C4-2B (cell line): ENCODE measurements at regions not wholly inside any gene's neighbourhood (a gene's known extent, or its start where the extent isn't known, plus 50 kb on each side); places are given as distances from the start of the nearest gene placed in this dataset.

ENCODE experiments used
- H3K27ac ChIP-seq: fragments of 450-650 bp; 2 replicates; pipeline ENCODE4 v1.5.1; 2017
- ZFX ChIP-seq: fragments of 450-650 bp; IDR thresholded peaks from 2 replicates; pipeline ENCODE4 v1.6.1; 2017
- TF ChIP-seq, protein P1 (sequence below): fragments of 450-650 bp; conservative IDR thresholded peaks from 2 replicates; pipeline ENCODE4 v1.5.1; 2017; ENCODE audit warnings: mild to moderate bottlenecking

- TF ChIP-seq, protein P1, sequence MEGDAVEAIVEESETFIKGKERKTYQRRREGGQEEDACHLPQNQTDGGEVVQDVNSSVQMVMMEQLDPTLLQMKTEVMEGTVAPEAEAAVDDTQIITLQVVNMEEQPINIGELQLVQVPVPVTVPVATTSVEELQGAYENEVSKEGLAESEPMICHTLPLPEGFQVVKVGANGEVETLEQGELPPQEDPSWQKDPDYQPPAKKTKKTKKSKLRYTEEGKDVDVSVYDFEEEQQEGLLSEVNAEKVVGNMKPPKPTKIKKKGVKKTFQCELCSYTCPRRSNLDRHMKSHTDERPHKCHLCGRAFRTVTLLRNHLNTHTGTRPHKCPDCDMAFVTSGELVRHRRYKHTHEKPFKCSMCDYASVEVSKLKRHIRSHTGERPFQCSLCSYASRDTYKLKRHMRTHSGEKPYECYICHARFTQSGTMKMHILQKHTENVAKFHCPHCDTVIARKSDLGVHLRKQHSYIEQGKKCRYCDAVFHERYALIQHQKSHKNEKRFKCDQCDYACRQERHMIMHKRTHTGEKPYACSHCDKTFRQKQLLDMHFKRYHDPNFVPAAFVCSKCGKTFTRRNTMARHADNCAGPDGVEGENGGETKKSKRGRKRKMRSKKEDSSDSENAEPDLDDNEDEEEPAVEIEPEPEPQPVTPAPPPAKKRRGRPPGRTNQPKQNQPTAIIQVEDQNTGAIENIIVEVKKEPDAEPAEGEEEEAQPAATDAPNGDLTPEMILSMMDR = no peak
- no peak for TF ChIP-seq ZFX
- H3K27ac ChIP-seq = no peak overlapping the region
Observed at GRCh38 chr9:90544488-90544887, 98.1 kb downstream of the DIRAS2 start.

DNA sequence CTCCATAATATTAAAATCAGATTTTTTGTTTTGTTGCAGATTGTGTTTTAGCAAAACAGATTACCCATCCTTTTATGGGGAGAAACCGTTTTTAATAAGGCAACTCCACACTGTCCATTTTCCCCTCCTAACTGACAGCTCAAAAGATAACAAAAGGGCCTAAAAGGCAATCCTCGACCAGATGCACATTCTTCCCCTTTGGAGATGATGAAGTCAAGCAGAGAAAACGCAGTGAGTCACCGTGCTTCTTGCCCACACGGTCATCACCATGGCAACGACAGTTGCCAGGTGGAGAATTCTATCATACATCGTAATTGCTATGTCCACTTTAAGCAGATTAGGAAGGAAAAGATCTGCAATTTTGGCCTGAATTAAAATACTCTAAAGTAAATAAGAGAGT, 96.4 kb downstream of the DIRAS2 start:
- TF ChIP-seq, protein P1 = no peak
- no peak for TF ChIP-seq ZFX
- H3K27ac ChIP-seq = no peak overlapping the region

DNA sequence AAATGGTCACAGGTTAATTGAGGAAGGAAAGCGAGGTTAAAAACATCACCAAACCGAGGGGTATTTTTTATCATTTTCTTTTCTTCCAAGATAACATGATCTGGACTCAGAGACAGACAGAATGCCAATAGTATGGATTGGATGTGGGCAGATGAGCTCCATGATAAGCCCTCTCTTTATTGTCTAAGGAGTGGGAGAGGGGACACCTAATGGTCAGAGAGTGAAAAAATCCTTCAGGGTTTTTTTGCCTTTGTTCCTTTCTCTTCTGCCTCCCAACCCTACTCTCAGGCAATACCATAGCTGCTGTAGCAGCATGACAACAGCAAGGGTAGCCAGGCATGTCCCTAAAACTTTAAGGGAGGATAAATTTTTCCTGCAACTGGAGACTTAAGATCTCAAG, 94.7 kb downstream of the DIRAS2 start:
- H3K27ac ChIP-seq = no peak overlapping the region
- TF ChIP-seq, protein P1 = peak; percentile 58
- TF ChIP-seq ZFX = no peak

DNA sequence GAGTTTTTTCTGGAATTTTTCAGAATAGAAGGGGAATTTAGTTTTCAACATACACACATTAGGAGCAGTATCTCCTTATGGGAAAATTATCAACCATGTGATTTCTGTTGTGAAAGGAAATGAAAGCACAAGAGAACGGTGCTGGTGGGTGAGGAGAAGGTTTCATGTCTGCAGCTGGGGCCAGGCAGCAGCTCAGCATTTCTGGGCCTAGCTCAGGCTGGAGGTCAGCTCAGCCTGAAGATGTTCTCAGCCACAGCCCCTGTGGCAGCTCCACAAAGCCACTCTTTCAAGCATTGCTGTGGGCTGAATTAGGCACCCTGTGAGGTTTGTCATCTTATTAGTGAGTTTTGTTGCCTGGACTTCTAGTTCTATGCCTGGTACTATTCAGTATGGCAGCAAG, 90.3 kb downstream of the DIRAS2 start:
- TF ChIP-seq, protein P1 = no peak
- TF ChIP-seq ZFX = no peak
- H3K27ac ChIP-seq = no peak overlapping the region

DNA sequence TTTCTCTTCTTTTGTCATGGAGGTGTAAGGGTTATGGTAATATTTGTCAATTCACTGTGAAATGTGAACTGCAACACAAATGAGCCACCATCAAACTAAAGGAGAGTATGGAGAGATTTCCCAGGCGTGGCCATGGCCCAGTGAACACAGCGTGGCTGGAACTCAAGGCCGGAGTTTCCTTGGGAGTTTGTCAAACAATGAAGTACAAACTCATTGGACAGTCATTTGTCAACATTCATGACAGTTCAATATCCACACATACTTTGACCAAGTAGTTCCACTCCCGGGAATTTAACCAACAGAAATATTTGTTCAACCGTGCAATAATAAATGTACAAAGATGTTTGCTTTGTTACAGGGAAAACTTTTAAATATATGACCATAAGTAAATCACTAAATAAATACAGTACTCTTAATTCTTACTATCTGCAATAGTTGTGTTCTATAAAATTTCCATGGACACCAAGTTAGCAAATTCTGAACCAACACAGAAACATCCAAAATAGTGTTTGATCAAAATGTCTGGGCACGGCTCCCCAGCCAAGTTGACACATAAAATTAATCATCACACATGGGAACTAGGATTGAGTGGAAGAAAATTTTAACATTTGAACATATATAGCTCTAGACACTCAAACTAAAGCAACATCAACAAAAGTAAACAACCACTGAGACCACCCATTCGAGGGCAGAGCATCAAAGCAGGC, 87.1 kb downstream of the DIRAS2 start:
- TF ChIP-seq, protein P1 = no peak
- TF ChIP-seq ZFX = no peak
- peak overlapping the region; percentile 92 for H3K27ac ChIP-seq

DNA sequence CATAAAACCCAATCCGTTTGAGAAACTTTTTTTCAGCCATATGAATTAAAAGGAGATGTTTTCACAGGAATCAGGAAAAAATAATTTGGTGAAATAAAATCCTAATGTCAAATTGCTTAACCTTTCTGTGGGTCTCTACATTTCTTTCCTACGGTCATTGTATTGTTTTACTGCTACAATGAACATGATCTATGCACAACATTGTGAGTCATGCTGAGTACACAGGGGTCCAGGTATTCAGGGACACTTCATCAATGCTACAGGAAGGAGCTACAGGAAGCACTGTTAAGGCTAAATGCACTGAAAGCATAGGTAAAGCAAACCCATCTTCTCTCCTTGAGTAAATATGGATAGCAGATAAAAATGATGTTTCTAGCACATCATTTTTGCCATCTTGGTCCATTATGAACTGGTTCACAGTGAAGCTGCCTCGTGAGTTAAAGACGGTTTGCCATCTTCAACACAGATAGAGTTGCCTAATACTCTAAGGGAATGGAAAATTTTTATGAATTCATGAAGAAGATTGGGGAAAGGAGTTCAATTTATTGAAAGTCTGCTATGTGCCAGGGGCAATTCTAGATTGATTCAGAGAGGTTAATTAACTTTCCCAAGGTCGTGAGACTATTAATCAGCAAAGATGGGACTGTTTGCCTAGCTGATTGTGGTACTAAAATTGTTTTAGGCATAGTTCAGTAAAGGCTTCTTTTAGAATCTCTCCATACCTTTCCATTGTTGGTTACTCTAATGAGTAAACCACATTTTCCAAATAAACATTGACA, 85.5 kb downstream of the DIRAS2 start:
- TF ChIP-seq, protein P1 = no peak
- TF ChIP-seq ZFX = no peak
- H3K27ac ChIP-seq = no peak overlapping the region; the same call in 1 of the 2 replicates
